ENCODE measurements at regions not wholly inside any gene's neighbourhood (a gene's known extent, or its start where the extent isn't known, plus 50 kb on each side); places are given as distances from the start of the nearest gene placed in this dataset.

GRCh38 chr1:165988817-165989216, 161.4 kb downstream of the UCK2 start:
- Histone ChIP-seq H3K27ac (ENCODE audit: low read depth, low read length) (no peak overlapping the region), H3K79me2 (ENCODE audit: control insufficient read depth, low read length) (no peaks in the 10 kb centered on the region), H3K27me3 (ENCODE audit: control insufficient read depth, low read length) (no peaks in the 10 kb centered on the region), H3K9me2 (replicated peaks; ENCODE audit: control insufficient read depth, low read length) (no peaks in the 10 kb centered on the region), H3K4me1 (ENCODE audit: control insufficient read depth, low read length) (no peaks in the 10 kb centered on the region), H4K20me1 (ENCODE audit: control insufficient read depth, insufficient read depth, low read depth, low read length) (no peaks in the 10 kb centered on the region), H3K9me3 (ENCODE audit: control insufficient read depth, insufficient read depth, low read length) (no peaks in the 10 kb centered on the region), H3F3A (ENCODE audit: control insufficient read depth, insufficient read depth) (no peaks in the 10 kb centered on the region), H3K36me3 (ENCODE audit: control insufficient read depth, low read length) (no peaks in the 10 kb centered on the region), H3K4me3 (ENCODE audit: low read length) (no peak overlapping the region), H3K4me2 (ENCODE audit: low read length) (no peak overlapping the region)
- TF ChIP-seq, protein P1, sequence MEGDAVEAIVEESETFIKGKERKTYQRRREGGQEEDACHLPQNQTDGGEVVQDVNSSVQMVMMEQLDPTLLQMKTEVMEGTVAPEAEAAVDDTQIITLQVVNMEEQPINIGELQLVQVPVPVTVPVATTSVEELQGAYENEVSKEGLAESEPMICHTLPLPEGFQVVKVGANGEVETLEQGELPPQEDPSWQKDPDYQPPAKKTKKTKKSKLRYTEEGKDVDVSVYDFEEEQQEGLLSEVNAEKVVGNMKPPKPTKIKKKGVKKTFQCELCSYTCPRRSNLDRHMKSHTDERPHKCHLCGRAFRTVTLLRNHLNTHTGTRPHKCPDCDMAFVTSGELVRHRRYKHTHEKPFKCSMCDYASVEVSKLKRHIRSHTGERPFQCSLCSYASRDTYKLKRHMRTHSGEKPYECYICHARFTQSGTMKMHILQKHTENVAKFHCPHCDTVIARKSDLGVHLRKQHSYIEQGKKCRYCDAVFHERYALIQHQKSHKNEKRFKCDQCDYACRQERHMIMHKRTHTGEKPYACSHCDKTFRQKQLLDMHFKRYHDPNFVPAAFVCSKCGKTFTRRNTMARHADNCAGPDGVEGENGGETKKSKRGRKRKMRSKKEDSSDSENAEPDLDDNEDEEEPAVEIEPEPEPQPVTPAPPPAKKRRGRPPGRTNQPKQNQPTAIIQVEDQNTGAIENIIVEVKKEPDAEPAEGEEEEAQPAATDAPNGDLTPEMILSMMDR (IDR thresholded peaks at IDR 0.05; ENCODE audit: low read depth, low read length, poor library complexity, severe bottlenecking), result no peak
- no peak for TF ChIP-seq EZH2phosphoT487 (IDR thresholded peaks at IDR 0.05; ENCODE audit: borderline replicate concordance, low read length)

DNA sequence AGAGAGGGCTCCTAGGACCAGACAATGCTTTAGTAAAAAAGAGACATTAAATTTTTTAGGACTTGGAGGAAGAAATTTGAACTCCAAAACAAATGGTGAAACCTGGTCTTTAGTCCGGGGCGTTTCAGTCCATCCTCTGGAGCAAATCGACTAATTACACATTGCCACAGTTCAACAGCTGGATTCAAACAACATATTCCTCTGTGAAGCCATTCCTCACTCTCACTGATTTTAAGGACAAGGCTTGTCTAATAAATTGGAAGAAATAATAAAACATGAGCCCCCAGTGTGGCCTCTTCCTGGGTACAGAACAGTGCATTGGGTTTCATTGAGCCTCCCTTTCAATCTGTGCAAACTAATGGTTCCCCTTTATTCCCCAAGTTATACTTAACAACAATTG, 165.1 kb downstream of the UCK2 start:
- no peaks in the 10 kb centered on the region for H3K9me3 ChIP-seq (ENCODE audit: control insufficient read depth, insufficient read depth, low read length)
- no peak for TF ChIP-seq EZH2phosphoT487 (IDR thresholded peaks at IDR 0.05; ENCODE audit: borderline replicate concordance, low read length)
- TF ChIP-seq, protein P1 (IDR thresholded peaks at IDR 0.05; ENCODE audit: low read depth, low read length, poor library complexity, severe bottlenecking), result no peak

DNA sequence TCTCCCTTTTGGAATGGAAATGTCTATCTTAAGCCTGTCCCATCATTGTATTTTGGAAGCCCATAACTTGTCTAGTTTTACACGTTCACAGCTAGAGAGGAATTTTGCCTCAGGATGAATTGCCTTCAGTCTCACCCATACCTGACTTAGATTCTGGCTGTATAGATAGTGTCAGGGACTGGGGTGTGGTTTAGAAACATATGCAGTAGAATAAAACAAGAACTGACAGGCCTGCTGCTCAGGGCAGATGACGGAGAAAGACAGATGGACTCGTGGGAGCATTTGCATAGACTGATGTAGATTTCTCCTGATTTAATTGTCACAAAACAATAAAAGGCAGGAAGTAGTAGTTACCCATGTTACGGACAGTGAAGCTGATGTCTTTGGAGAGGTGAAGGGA, 166.7 kb downstream of the UCK2 start:
- no peaks in the 10 kb centered on the region for H4K20me1 ChIP-seq (ENCODE audit: control insufficient read depth, insufficient read depth, low read depth, low read length)
- no peaks in the 10 kb centered on the region for H3K27me3 ChIP-seq (ENCODE audit: control insufficient read depth, low read length)
- no peaks in the 10 kb centered on the region for H3K4me1 ChIP-seq (ENCODE audit: control insufficient read depth, low read length)
- no peaks in the 10 kb centered on the region for H3K9me3 ChIP-seq (ENCODE audit: control insufficient read depth, insufficient read depth, low read length)
- H3K4me3 ChIP-seq (ENCODE audit: low read length), result no peak overlapping the region
- no peaks in the 10 kb centered on the region for H3K36me3 ChIP-seq (ENCODE audit: control insufficient read depth, low read length)
- H3K4me2 ChIP-seq (ENCODE audit: low read length), result no peak overlapping the region
- no peaks in the 10 kb centered on the region for H3K9me2 ChIP-seq (replicated peaks; ENCODE audit: control insufficient read depth, low read length)
- no peaks in the 10 kb centered on the region for H3F3A ChIP-seq (ENCODE audit: control insufficient read depth, insufficient read depth)
- no peaks in the 10 kb centered on the region for H3K79me2 ChIP-seq (ENCODE audit: control insufficient read depth, low read length)
- TF ChIP-seq, protein P1 (IDR thresholded peaks at IDR 0.05; ENCODE audit: low read depth, low read length, poor library complexity, severe bottlenecking), result no peak
- TF ChIP-seq EZH2phosphoT487 (IDR thresholded peaks at IDR 0.05; ENCODE audit: borderline replicate concordance, low read length), result no peak
- no peak overlapping the region for H3K27ac ChIP-seq (ENCODE audit: low read depth, low read length)

More for the DNA sequence above, 165.1 kb downstream of the UCK2 start:
- Histone ChIP-seq H3K79me2 (ENCODE audit: control insufficient read depth, low read length) (no peaks in the 10 kb centered on the region), H3K36me3 (ENCODE audit: control insufficient read depth, low read length) (no peaks in the 10 kb centered on the region), H3K27ac (ENCODE audit: low read depth, low read length) (no peak overlapping the region), H3K9me2 (replicated peaks; ENCODE audit: control insufficient read depth, low read length) (no peaks in the 10 kb centered on the region), H3K4me3 (ENCODE audit: low read length) (no peak overlapping the region), H4K20me1 (ENCODE audit: control insufficient read depth, insufficient read depth, low read depth, low read length) (no peaks in the 10 kb centered on the region), H3K27me3 (ENCODE audit: control insufficient read depth, low read length) (no peaks in the 10 kb centered on the region), H3K4me1 (ENCODE audit: control insufficient read depth, low read length) (no peaks in the 10 kb centered on the region), H3K4me2 (ENCODE audit: low read length) (no peak overlapping the region), H3F3A (ENCODE audit: control insufficient read depth, insufficient read depth) (no peaks in the 10 kb centered on the region)

- Histone ChIP-seq H3K9me2 (replicated peaks; ENCODE audit: control insufficient read depth, low read length) (no peaks in the 10 kb centered on the region), H3K36me3 (ENCODE audit: control insufficient read depth, low read length) (no peaks in the 10 kb centered on the region), H3K4me2 (ENCODE audit: low read length) (no peak overlapping the region), H3K9me3 (ENCODE audit: control insufficient read depth, insufficient read depth, low read length) (no peaks in the 10 kb centered on the region), H4K20me1 (ENCODE audit: control insufficient read depth, insufficient read depth, low read depth, low read length) (no peaks in the 10 kb centered on the region), H3K79me2 (ENCODE audit: control insufficient read depth, low read length) (no peaks in the 10 kb centered on the region), H3K4me3 (ENCODE audit: low read length) (no peak overlapping the region), H3K27me3 (ENCODE audit: control insufficient read depth, low read length) (no peaks in the 10 kb centered on the region), H3K27ac (ENCODE audit: low read depth, low read length) (no peak overlapping the region), H3K4me1 (ENCODE audit: control insufficient read depth, low read length) (no peaks in the 10 kb centered on the region), H3F3A (ENCODE audit: control insufficient read depth, insufficient read depth) (no peaks in the 10 kb centered on the region)
- TF ChIP-seq EZH2phosphoT487 (IDR thresholded peaks at IDR 0.05; ENCODE audit: borderline replicate concordance, low read length), result no peak
- TF ChIP-seq, protein P1 (IDR thresholded peaks at IDR 0.05; ENCODE audit: low read depth, low read length, poor library complexity, severe bottlenecking), result no peak
These were observed 167.0 kb downstream of the FAM78B start for GRCh38 chr1:165999826-166000225.

Data from DOHH2 (cell line).